CD14-positive monocyte (primary cell): ENCODE measurements at regions not wholly inside any gene's neighbourhood (a gene's known extent, or its start where the extent isn't known, plus 50 kb on each side); places are given as distances from the start of the nearest gene placed in this dataset.

Source experiments
- DNase-seq, 3 donors: peaks; one replicate each; pipeline ENCODE4 v3.0.0-alpha.2; 2011 to 2022
- H2AFZ ChIP-seq: 2 replicates; pipeline ENCODE4 v1.6.0; 2012; ENCODE audit warnings: mild to moderate bottlenecking, low read depth, low read length, inconsistent platforms; ENCODE audit not compliant: insufficient read depth, poor library complexity, severe bottlenecking
- H3K27ac ChIP-seq, 2 donors: 1 replicate in 1 of 2; 2 replicates in 1 of 2; pipeline ENCODE4 v1.5.1; 2012 to 2013; ENCODE audit warnings: low read length in 2 of 2, control low read depth in 1 of 2, inconsistent platforms in 1 of 2, low read depth in 1 of 2, mild to moderate bottlenecking in 1 of 2
- H3K27me3 ChIP-seq, 2 donors: one replicate each; pipeline versions ENCODE4 v1.6.0 to v1.6.1; 2011 to 2013; ENCODE audit warnings: low read length in 2 of 2; ENCODE audit not compliant: control insufficient read depth in 2 of 2, insufficient read depth in 2 of 2
- H3K36me3 ChIP-seq, 2 donors: replicated peaks in 1 of 2; 1 replicate in 1 of 2; 2 replicates in 1 of 2; pipeline versions ENCODE4 v1.5.1 to v1.6.1; 2012 to 2013; ENCODE audit warnings: low read length in 2 of 2, control low read depth in 1 of 2, inconsistent platforms in 1 of 2, mild to moderate bottlenecking in 1 of 2; ENCODE audit not compliant: insufficient read depth in 2 of 2, control insufficient read depth in 1 of 2
- H3K4me1 ChIP-seq, 2 donors: 1 replicate in 1 of 2; 2 replicates in 1 of 2; pipeline versions ENCODE4 v1.5.1 to v1.6.1; 2012 to 2013; ENCODE audit warnings: low read length in 2 of 2, control low read depth in 1 of 2, inconsistent platforms in 1 of 2, mild to moderate bottlenecking in 1 of 2, moderate library complexity in 1 of 2; ENCODE audit not compliant: insufficient read depth in 2 of 2, control insufficient read depth in 1 of 2
- H3K4me2 ChIP-seq: replicated peaks from 2 replicates; pipeline ENCODE3; 2012; ENCODE audit warnings: low read length, moderate library complexity, mild to moderate bottlenecking; ENCODE audit not compliant: poor library complexity, severe bottlenecking; ENCODE audit errors: extremely low read depth
- H3K4me3 ChIP-seq, 3 experiments: fragments of 200-600 bp in 1 of 3; sonication (generic) in 1 of 3; replicated peaks in 1 of 3; 1 replicate in 2 of 3; 2 replicates in 1 of 3; pipeline ENCODE4 v1.5.1; 2011 to 2013; ENCODE audit warnings: low read length in 3 of 3, mild to moderate bottlenecking in 3 of 3, control low read depth in 2 of 3, low read depth in 2 of 3, inconsistent platforms in 1 of 3, moderate library complexity in 1 of 3
- H3K79me2 ChIP-seq: 2 replicates; pipeline ENCODE4 v1.6.0; 2012; ENCODE audit warnings: mild to moderate bottlenecking, control low read depth, inconsistent platforms, low read length, moderate library complexity; ENCODE audit not compliant: insufficient read depth
- H3K9ac ChIP-seq: 2 replicates; pipeline ENCODE4 v1.6.0; 2017; ENCODE audit warnings: low read length, mild to moderate bottlenecking; ENCODE audit not compliant: insufficient read depth, poor library complexity, severe bottlenecking
- H3K9me3 ChIP-seq, 2 donors: replicated peaks in 1 of 2; 1 replicate in 1 of 2; 2 replicates in 1 of 2; pipeline versions ENCODE4 v1.5.1 to v1.6.1; 2012 to 2013; ENCODE audit warnings: low read length in 2 of 2, control low read depth in 1 of 2; ENCODE audit not compliant: control insufficient read depth in 1 of 2, insufficient read depth in 1 of 2
- H4K20me1 ChIP-seq: 2 replicates; pipeline ENCODE4 v1.6.0; 2012; ENCODE audit warnings: mild to moderate bottlenecking, low read length, control low read depth, moderate library complexity; ENCODE audit not compliant: insufficient read depth
- H3K27ac Mint-ChIP-seq, 7 donors: one replicate each; pipeline ENCODE4 v1.8.0; 2020; ENCODE audit warnings: mild to moderate bottlenecking in 7 of 7, mixed read lengths in 7 of 7, moderate library complexity in 6 of 7, inconsistent platforms in 2 of 7
- H3K27me3 Mint-ChIP-seq, 3 donors: one replicate each; pipeline ENCODE4 v1.8.0; 2021 to 2022; ENCODE audit warnings: low read depth in 3 of 3, mild to moderate bottlenecking in 3 of 3, mixed read lengths in 3 of 3, moderate library complexity in 3 of 3, inconsistent platforms in 1 of 3
- H3K36me3 Mint-ChIP-seq, 2 donors: one replicate each; pipeline ENCODE4 v1.8.0; 2020; ENCODE audit warnings: mixed read lengths in 2 of 2, inconsistent platforms in 1 of 2, mild to moderate bottlenecking in 1 of 2
- H3K4me1 Mint-ChIP-seq: one replicate; pipeline ENCODE4 v1.8.0; 2020; ENCODE audit warnings: mild to moderate bottlenecking, mixed read lengths
- H3K4me3 Mint-ChIP-seq, 2 donors: one replicate each; pipeline ENCODE4 v1.8.0; 2020; ENCODE audit warnings: mild to moderate bottlenecking in 2 of 2, mixed read lengths in 2 of 2, moderate library complexity in 1 of 2
- H3K9me3 Mint-ChIP-seq, 7 donors: one replicate each; pipeline ENCODE4 v1.8.0; 2020 to 2022; ENCODE audit warnings: mixed read lengths in 7 of 7, mild to moderate bottlenecking in 6 of 7, moderate library complexity in 6 of 7, inconsistent platforms in 2 of 7
- CTCF ChIP-seq: fragments of 200-600 bp; IDR thresholded peaks from one replicate; pipeline ENCODE4 v1.8.0; 2022; ENCODE audit warnings: antibody characterized with exemption, mild to moderate bottlenecking
- WGBS: methylation state at CpG from one replicate; pipeline ENCODE4 v1.1.5; 2013; ENCODE audit warnings: missing lambda C conversion rate; ENCODE audit not compliant: insufficient coverage; 5-methylcytosine and 5-hydroxymethylcytosine counted together
- intact Hi-C, 2 donors: fragments of 100-400 bp; cut with micrococcal nuclease; formaldehyde crosslinking; loops; one replicate each; pipeline versions ENCODE4 v1.15.0 to v1.15.1; 2023

- no peaks in the 10 kb centered on the region for H3K27me3 Mint-ChIP-seq
- no peaks in the 10 kb centered on the region for H3K27me3 ChIP-seq
- no peaks in the 10 kb centered on the region for H3K79me2 ChIP-seq
- no peak overlapping the region for H3K27ac Mint-ChIP-seq
- no peaks in the 10 kb centered on the region for H4K20me1 ChIP-seq
- no peak for TF ChIP-seq CTCF
- intact Hi-C loops = no loop called here
- no peak overlapping the region for H3K9ac ChIP-seq
- H3K9me3 ChIP-seq = no peaks in the 10 kb centered on the region
- H3K4me1 ChIP-seq = no peaks in the 10 kb centered on the region
- no peaks in the 10 kb centered on the region for H3K4me1 Mint-ChIP-seq
- no peak overlapping the region for H2AFZ ChIP-seq
- peaks cover 0 to 3% (median 0%) of the 10 kb centered on the region in 7 donors for H3K9me3 Mint-ChIP-seq
- H3K36me3 ChIP-seq = no peaks in the 10 kb centered on the region
- H3K4me2 ChIP-seq = no peak overlapping the region
- no peak overlapping the region for H3K4me3 ChIP-seq
- H3K36me3 Mint-ChIP-seq = no peaks in the 10 kb centered on the region
- 90% methylated on average over 2 of the region's 3 CpGs for WGBS
- DNase-seq = no peak
- H3K4me3 Mint-ChIP-seq = no peak overlapping the region
- no peak overlapping the region for H3K27ac ChIP-seq
These were observed 126.0 kb upstream of the FRMD6 start for GRCh38 chr14:51525739-51526138.

- Histone ChIP-seq H3K4me3 (no peak overlapping the region), H3K36me3 (no peaks in the 10 kb centered on the region), H3K4me2 (no peak overlapping the region), H3K27ac (no peak overlapping the region), H3K9me3 (no peaks in the 10 kb centered on the region), H2AFZ (no peak overlapping the region), H3K27me3 (no peaks in the 10 kb centered on the region), H3K9ac (no peak overlapping the region), H4K20me1 (no peaks in the 10 kb centered on the region), H3K79me2 (no peaks in the 10 kb centered on the region), H3K4me1 (no peaks in the 10 kb centered on the region)
- intact Hi-C loops = no loop called here
- no CpG with 5 or more reads among the region's 2 CpGs for WGBS
- no peaks in the 10 kb centered on the region for H3K4me1 Mint-ChIP-seq
- no peak overlapping the region for H3K4me3 Mint-ChIP-seq
- peak overlapping the region in 1 of 7 donors; percentile 47 for H3K27ac Mint-ChIP-seq
- H3K36me3 Mint-ChIP-seq = no peaks in the 10 kb centered on the region
- no peak for TF ChIP-seq CTCF
- H3K9me3 Mint-ChIP-seq = peaks cover 0 to 3% (median 0%) of the 10 kb centered on the region in 7 donors
- no peaks in the 10 kb centered on the region for H3K27me3 Mint-ChIP-seq
- DNase-seq = no peak
These were observed 124.6 kb upstream of the FRMD6 start for GRCh38 chr14:51527073-51527472.
